GM18868 (cell line): ENCODE measurements at regions not wholly inside any gene's neighbourhood (a gene's known extent, or its start where the extent isn't known, plus 50 kb on each side); places are given as distances from the start of the nearest gene placed in this dataset.
"Not testable (repeated sequence)": the region's sequence is repeated elsewhere in the genome, so short reads cannot be mapped to it uniquely, and the experiment has no call there.

ENCODE experiments used
- ATAC-seq: cut with Tn5 transposase; IDR thresholded peaks from one replicate; pipeline ENCODE4 v1.9.1; 2021; ENCODE audit warnings: mild to moderate bottlenecking, moderate library complexity; ENCODE audit not compliant: unreplicated experiment

GRCh38 chr6:121856296-121856695 lies 420.9 kb downstream of the GJA1 start:
- no peak for ATAC-seq

- no peak for ATAC-seq
Measured at GRCh38 chr6:121857551-121857950, 422.1 kb downstream of the GJA1 start.

- ATAC-seq, result no peak
Measured at GRCh38 chr6:121858310-121858709, 422.9 kb downstream of the GJA1 start.

GRCh38 chr6:121858986-121859385 lies 423.5 kb downstream of the GJA1 start:
- no peak for ATAC-seq

GRCh38 chr6:121865811-121866210 lies 430.4 kb downstream of the GJA1 start:
- no peak for ATAC-seq

- no peak for ATAC-seq
Measured at GRCh38 chr6:121867095-121867494, 431.6 kb downstream of the GJA1 start.

GRCh38 chr6:121868206-121868605 lies 432.8 kb downstream of the GJA1 start:
- no peak for ATAC-seq

- no peak for ATAC-seq
Measured at GRCh38 chr6:121873595-121873994, 438.1 kb downstream of the GJA1 start.

GRCh38 chr6:121876721-121877120 lies 441.3 kb downstream of the GJA1 start:
- no peak for ATAC-seq

GRCh38 chr6:121879149-121879548 lies 443.7 kb downstream of the GJA1 start:
- ATAC-seq, result no peak

GRCh38 chr6:121880831-121881230 lies 445.4 kb downstream of the GJA1 start:
- ATAC-seq, result no peak

- no peak for ATAC-seq
Measured at GRCh38 chr6:121881974-121882667, 446.7 kb downstream of the GJA1 start.

GRCh38 chr6:121884091-121884490 lies 448.6 kb downstream of the GJA1 start:
- no peak for ATAC-seq

- no peak for ATAC-seq
Measured at GRCh38 chr6:121884620-121885019, 449.2 kb downstream of the GJA1 start.

- ATAC-seq, result no peak
Measured at GRCh38 chr6:121885399-121886152, 450.1 kb downstream of the GJA1 start.

GRCh38 chr6:121886223-121886830 lies 450.9 kb downstream of the GJA1 start:
- ATAC-seq, result no peak

GRCh38 chr6:121887724-121888123 lies 452.3 kb downstream of the GJA1 start:
- no peak for ATAC-seq

GRCh38 chr6:121890307-121890910 lies 455.0 kb downstream of the GJA1 start:
- ATAC-seq, result no peak

- not testable (repeated sequence) for ATAC-seq
Measured at GRCh38 chr6:121895731-121896130, 460.3 kb downstream of the GJA1 start.

GRCh38 chr6:121896363-121896762 lies 460.9 kb downstream of the GJA1 start:
- no peak for ATAC-seq

- no peak for ATAC-seq
Measured at GRCh38 chr6:121896771-121897170, 461.3 kb downstream of the GJA1 start.

- ATAC-seq, result no peak
Measured at GRCh38 chr6:121897337-121897760, 461.9 kb downstream of the GJA1 start.
